Peyer's patch (tissue), 4 donors: ENCODE measurements at regions not wholly inside any gene's neighbourhood (a gene's known extent, or its start where the extent isn't known, plus 50 kb on each side); places are given as distances from the start of the nearest gene placed in this dataset.
"Not testable (repeated sequence)": the region's sequence is repeated elsewhere in the genome, so short reads cannot be mapped to it uniquely, and the experiment has no call there.

Experiments used
- DNase-seq, 3 donors: peaks; one replicate each; pipeline ENCODE4 v3.0.0-alpha.2; 2017 to 2019
- H3K27ac ChIP-seq, 4 donors: fragments of 200-600 bp; sonication (generic); one replicate each; pipeline ENCODE4 v1.5.1; 2016 to 2019
- H3K27me3 ChIP-seq, 2 donors: fragments of 200-600 bp; sonication (generic); one replicate each; pipeline ENCODE4 v1.5.1; 2019
- H3K36me3 ChIP-seq, 3 donors: fragments of 200-600 bp; sonication (generic); one replicate each; pipeline ENCODE4 v1.5.1; 2016 to 2019
- H3K4me1 ChIP-seq, 4 donors: fragments of 200-600 bp; sonication (generic); one replicate each; pipeline ENCODE4 v1.5.1; 2016 to 2019
- H3K4me3 ChIP-seq, 4 donors: fragments of 200-600 bp; sonication (generic); 1 replicate in 3 of 4; 2 replicates in 1 of 4; pipeline ENCODE4 v1.5.1; 2016 to 2019; ENCODE audit warnings: mild to moderate bottlenecking in 1 of 4
- H3K9me3 ChIP-seq, 4 donors: fragments of 200-600 bp; sonication (generic); one replicate each; pipeline ENCODE4 v1.5.1; 2016 to 2019; ENCODE audit warnings: mild to moderate bottlenecking in 1 of 4
- CTCF ChIP-seq, 6 experiments: fragments of 450-650 bp in 4 of 6; fragments of 200-600 bp in 2 of 6; sonication (generic) in 1 of 6; IDR thresholded peaks; one replicate each; pipeline ENCODE4 v1.5.1; 2017 to 2019; ENCODE audit warnings: antibody characterized with exemption in 6 of 6, mild to moderate bottlenecking in 3 of 6, moderate library complexity in 1 of 6
- POLR2A ChIP-seq, 2 donors: fragments of 450-650 bp; IDR thresholded peaks; one replicate each; pipeline ENCODE4 v1.5.1; 2017; ENCODE audit warnings: antibody characterized with exemption in 2 of 2, mild to moderate bottlenecking in 2 of 2, moderate library complexity in 2 of 2

DNA sequence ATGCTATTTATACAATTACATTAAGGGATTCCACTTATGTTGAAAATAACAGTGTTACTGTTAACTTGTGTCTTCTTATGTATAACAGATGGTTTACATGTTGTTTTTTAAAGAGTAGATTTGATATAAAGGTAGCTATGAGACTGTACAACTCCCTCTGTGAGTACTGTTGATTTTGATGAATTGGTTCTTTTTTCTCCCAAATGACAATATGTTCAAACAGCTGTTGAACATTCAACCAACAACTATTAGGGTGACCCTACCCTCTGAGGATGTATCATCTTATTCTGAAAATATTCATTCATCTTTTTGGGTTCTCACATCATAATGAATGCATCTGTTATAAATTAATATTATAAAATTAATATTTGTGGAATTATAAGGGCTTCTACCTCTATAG, 456.9 kb upstream of the MGAT4C start:
- Histone ChIP-seq H3K36me3 (no peaks in the 10 kb centered on the region), H3K27me3 (no peaks in the 10 kb centered on the region), H3K9me3 (no peaks in the 10 kb centered on the region), H3K4me1 (no peaks in the 10 kb centered on the region), H3K4me3 (no peak overlapping the region), H3K27ac (no peak overlapping the region)
- TF ChIP-seq CTCF (IDR thresholded peaks at IDR 0.05) (no peak), POLR2A (IDR thresholded peaks at IDR 0.05) (no peak)
- no peak for DNase-seq

GRCh38 chr12:86712425-86712843, 456.2 kb upstream of the MGAT4C start:
- H3K27ac ChIP-seq, result no peak overlapping the region
- no peaks in the 10 kb centered on the region for H3K4me1 ChIP-seq
- no peak overlapping the region for H3K4me3 ChIP-seq
- H3K27me3 ChIP-seq, result no peaks in the 10 kb centered on the region
- no peaks in the 10 kb centered on the region for H3K9me3 ChIP-seq
- H3K36me3 ChIP-seq, result no peaks in the 10 kb centered on the region
- no peak for DNase-seq
- TF ChIP-seq CTCF (IDR thresholded peaks at IDR 0.05) (no peak), POLR2A (IDR thresholded peaks at IDR 0.05) (no peak)

GRCh38 chr12:86711731-86712130, 455.5 kb upstream of the MGAT4C start:
- TF ChIP-seq POLR2A (IDR thresholded peaks at IDR 0.05) (no peak), CTCF (IDR thresholded peaks at IDR 0.05) (no peak)
- Histone ChIP-seq H3K9me3 (no peaks in the 10 kb centered on the region), H3K27ac (no peak overlapping the region), H3K36me3 (no peaks in the 10 kb centered on the region), H3K4me1 (no peaks in the 10 kb centered on the region), H3K4me3 (no peak overlapping the region), H3K27me3 (no peaks in the 10 kb centered on the region)
- no peak for DNase-seq

DNA sequence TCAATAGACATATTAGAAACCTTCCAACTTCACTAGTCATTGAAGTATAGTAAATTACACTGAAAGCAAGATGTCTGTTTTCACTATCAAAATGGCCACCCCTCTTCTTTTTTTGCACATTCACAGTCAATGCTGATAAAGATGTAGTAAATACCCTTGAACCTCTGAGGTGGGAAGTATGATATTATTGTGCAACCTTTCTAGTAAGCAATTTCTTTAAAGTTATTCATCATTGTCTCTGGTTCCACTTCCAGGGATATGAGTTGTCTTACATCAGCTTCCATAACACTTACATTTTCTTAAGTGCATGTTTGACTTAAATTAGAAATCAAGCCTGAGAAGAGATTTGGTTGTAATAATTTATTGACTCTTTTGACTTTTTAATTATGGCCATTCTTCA, 453.9 kb upstream of the MGAT4C start:
- TF ChIP-seq CTCF (IDR thresholded peaks at IDR 0.05) (no peak), POLR2A (IDR thresholded peaks at IDR 0.05) (no peak)
- Histone ChIP-seq H3K27ac (no peak overlapping the region), H3K4me1 (no peaks in the 10 kb centered on the region), H3K27me3 (no peaks in the 10 kb centered on the region), H3K9me3 (no peaks in the 10 kb centered on the region), H3K36me3 (no peaks in the 10 kb centered on the region), H3K4me3 (no peak overlapping the region)
- DNase-seq, result no peak

DNA sequence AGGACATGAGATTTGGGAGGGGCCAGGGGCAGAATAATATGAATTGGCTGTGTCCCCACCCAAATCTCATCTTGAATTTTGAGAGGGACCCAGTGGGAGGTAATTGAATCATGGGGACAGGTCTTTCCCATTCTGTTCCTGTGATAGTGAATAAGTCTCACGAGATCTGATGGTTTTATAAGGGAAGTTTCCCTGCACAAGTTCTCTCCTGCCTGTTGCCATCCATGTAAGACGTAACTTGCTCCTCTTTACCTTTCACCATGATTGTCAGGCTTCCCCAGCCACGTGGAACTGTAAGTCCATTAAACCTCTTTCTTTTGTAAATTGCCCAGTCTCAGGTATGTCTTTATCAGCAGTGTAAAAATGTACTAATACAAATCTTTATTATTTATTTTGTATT, 452.8 kb upstream of the MGAT4C start:
- not testable (repeated sequence) for H3K4me1 ChIP-seq

DNA sequence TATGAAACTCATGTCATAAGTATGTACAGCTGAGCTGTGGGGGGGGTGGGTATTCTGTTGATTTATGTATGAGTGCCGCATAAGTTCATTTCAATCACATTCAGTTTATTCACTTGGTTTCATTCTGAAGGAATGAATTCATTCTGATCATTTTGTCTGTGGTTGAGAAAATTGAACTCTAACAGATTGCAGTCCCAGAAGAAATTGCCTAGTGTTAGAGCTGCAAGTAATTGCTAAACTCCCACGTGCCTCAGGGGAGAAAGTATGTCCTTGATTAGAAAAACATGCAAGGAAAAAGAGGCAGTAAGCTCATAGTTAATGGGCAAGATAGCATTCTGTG, 442.4 kb upstream of the MGAT4C start:
- Histone ChIP-seq H3K27ac (no peak overlapping the region), H3K36me3 (no peaks in the 10 kb centered on the region), H3K9me3 (no peaks in the 10 kb centered on the region), H3K27me3 (no peaks in the 10 kb centered on the region), H3K4me3 (no peak overlapping the region), H3K4me1 (no peaks in the 10 kb centered on the region)
- TF ChIP-seq CTCF (IDR thresholded peaks at IDR 0.05) (no peak), POLR2A (IDR thresholded peaks at IDR 0.05) (no peak)
- no peak for DNase-seq

More for the DNA sequence above, 452.8 kb upstream of the MGAT4C start:
- not testable (repeated sequence) for DNase-seq, H3K4me3 ChIP-seq, H3K9me3 ChIP-seq, H3K27me3 ChIP-seq, H3K36me3 ChIP-seq, H3K27ac ChIP-seq
